ENCODE measurements at regions not wholly inside any gene's neighbourhood (a gene's known extent, or its start where the extent isn't known, plus 50 kb on each side); places are given as distances from the start of the nearest gene placed in this dataset.

GRCh38 chr1:25049190-25049589, 119.1 kb upstream of the RUNX3 start (continued):
- TF ChIP-seq HIVEP1 (CRISPR knock-in tag; IDR thresholded peaks at IDR 0.05), result no peak
- TF ChIP-seq KDM5B (CRISPR knock-in tag; IDR thresholded peaks at IDR 0.05; ENCODE audit: borderline replicate concordance), result no peak
- TF ChIP-seq CEBPG (CRISPR knock-in tag; IDR thresholded peaks at IDR 0.05), result no peak
- no peak for TF ChIP-seq LRRFIP1 (CRISPR knock-in tag; conservative IDR thresholded peaks at IDR 0.05)
- no peak for TF ChIP-seq SRSF9 (IDR thresholded peaks at IDR 0.05; ENCODE audit: borderline replicate concordance, insufficient read depth, low read depth, low read length, poor library complexity, severe bottlenecking)
- no peak for TF ChIP-seq ZNF639 (CRISPR knock-in tag; conservative IDR thresholded peaks at IDR 0.05)
- no peak for TF ChIP-seq ZNF503 (CRISPR knock-in tag; IDR thresholded peaks at IDR 0.05)
- TF ChIP-seq DR1 (CRISPR knock-in tag; IDR thresholded peaks at IDR 0.05), result no peak
- no peak for TF ChIP-seq SAFB2 (CRISPR knock-in tag; IDR thresholded peaks at IDR 0.05; ENCODE audit: borderline replicate concordance, low read depth)
- no peak for TF ChIP-seq SP1 (IDR thresholded peaks at IDR 0.05)
- no peak for TF ChIP-seq SP1 (CRISPR knock-in tag; IDR thresholded peaks at IDR 0.05)
- no peak for TF ChIP-seq RFXAP (CRISPR knock-in tag; IDR thresholded peaks at IDR 0.05; ENCODE audit: borderline replicate concordance)

Measured in HepG2 (cell line).